ENCODE measurements at regions not wholly inside any gene's neighbourhood (a gene's known extent, or its start where the extent isn't known, plus 50 kb on each side); places are given as distances from the start of the nearest gene placed in this dataset.

- no peak for DNase-seq (ENCODE audit: insufficient read length)
- no peak for TF ChIP-seq POLR2A (IDR thresholded peaks at IDR 0.05; ENCODE audit: low read depth, low read length)
- no peak for TF ChIP-seq TAF1 (IDR thresholded peaks at IDR 0.05; ENCODE audit: borderline replicate concordance, low read depth, low read length)
- no peak for TF ChIP-seq POLR2AphosphoS5 (IDR thresholded peaks at IDR 0.05; ENCODE audit: low read depth, low read length)
- FAIRE-seq: no peak
Measured at GRCh38 chr1:244106837-244107493, 55.9 kb downstream of the ZBTB18 start.

DNA sequence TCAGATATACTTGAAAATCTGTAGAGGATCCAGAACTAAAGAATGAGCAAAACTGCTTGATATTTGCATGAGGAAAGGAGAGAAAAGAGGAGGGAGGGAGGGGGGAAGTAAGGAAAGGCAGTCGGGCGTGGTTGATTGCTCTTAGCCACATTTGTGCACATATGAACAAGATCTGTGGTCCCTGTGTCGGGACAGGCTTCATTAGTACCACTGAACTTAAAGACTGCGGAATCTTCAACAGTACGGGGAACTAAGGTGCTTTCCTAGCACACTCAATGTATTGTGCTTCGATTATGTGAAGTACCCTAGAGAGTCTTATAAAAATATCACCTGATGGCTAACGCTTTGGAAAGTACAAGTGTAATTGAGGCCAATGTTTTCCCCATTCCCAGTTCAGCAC is 59.9 kb downstream of the ZBTB18 start:
- TF ChIP-seq POLR2A (IDR thresholded peaks at IDR 0.05; ENCODE audit: low read depth, low read length): no peak
- no peak for TF ChIP-seq POLR2AphosphoS5 (IDR thresholded peaks at IDR 0.05; ENCODE audit: low read depth, low read length)
- FAIRE-seq (no peak), DNase-seq (ENCODE audit: insufficient read length) (no peak)

- FAIRE-seq: no peak
- TF ChIP-seq POLR2AphosphoS5 (IDR thresholded peaks at IDR 0.05; ENCODE audit: low read depth, low read length) (no peak), POLR2A (IDR thresholded peaks at IDR 0.05; ENCODE audit: low read depth, low read length) (no peak)
- no peak for DNase-seq (ENCODE audit: insufficient read length)
Measured at GRCh38 chr1:244112041-244112440, 61.0 kb downstream of the ZBTB18 start.

GRCh38 chr1:244112636-244113035 is 61.6 kb downstream of the ZBTB18 start:
- no peak for TF ChIP-seq TAF1 (IDR thresholded peaks at IDR 0.05; ENCODE audit: borderline replicate concordance, low read depth, low read length)
- DNase-seq (ENCODE audit: insufficient read length): no peak
- FAIRE-seq: no peak

DNA sequence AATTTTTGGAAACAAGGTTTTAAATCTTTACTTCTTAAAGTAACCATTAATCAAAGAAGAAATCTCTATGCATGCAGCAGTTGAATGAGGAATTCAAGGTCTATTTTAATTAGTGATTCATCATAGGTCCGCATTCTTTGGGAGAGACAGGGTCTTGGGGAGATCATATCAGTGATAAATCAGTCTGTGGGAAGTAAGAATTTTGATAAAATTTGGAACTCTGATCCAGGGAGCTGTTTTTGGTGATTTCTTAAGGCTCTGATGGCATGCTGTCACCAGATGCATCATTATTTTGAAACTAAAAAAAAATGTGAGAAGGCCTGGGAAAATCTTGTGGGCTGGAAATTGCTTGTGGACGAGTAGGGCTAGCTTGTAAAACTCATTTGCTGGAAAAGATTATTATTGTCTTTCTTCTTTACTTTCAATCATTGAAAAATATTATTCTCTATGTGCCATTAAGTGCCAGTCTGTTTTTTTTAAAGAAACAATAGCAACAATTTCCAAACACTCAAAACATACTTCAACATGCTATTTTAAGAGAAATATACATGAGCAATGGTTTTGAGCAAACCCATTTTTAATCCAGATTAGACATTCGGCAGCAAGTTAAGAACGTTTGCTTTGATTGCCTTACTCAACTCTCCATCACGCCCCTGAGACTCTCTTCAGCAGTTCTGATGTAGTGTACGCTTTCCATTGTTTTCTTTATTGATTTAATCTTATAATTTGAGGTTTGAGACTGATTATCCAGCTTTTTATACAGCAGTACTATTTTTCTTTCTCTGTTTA is 62.6 kb downstream of the ZBTB18 start:
- TF ChIP-seq TAF1 (IDR thresholded peaks at IDR 0.05; ENCODE audit: borderline replicate concordance, low read depth, low read length): no peak
- DNase-seq (ENCODE audit: insufficient read length) (no peak), FAIRE-seq (no peak)

- DNase-seq (ENCODE audit: insufficient read length): no peak
- TF ChIP-seq POLR2A (IDR thresholded peaks at IDR 0.05; ENCODE audit: low read depth, low read length) (no peak), TAF1 (IDR thresholded peaks at IDR 0.05; ENCODE audit: borderline replicate concordance, low read depth, low read length) (no peak), POLR2AphosphoS5 (IDR thresholded peaks at IDR 0.05; ENCODE audit: low read depth, low read length) (no peak)
- no peak for FAIRE-seq
Measured at GRCh38 chr1:244114892-244115291, 63.8 kb downstream of the ZBTB18 start.

GRCh38 chr1:244116946-244117345 is 65.9 kb downstream of the ZBTB18 start:
- DNase-seq (ENCODE audit: insufficient read length): no peak
- no peak for FAIRE-seq
- no peak for TF ChIP-seq POLR2AphosphoS5 (IDR thresholded peaks at IDR 0.05; ENCODE audit: low read depth, low read length)
- no peak for TF ChIP-seq TAF1 (IDR thresholded peaks at IDR 0.05; ENCODE audit: borderline replicate concordance, low read depth, low read length)
- TF ChIP-seq POLR2A (IDR thresholded peaks at IDR 0.05; ENCODE audit: low read depth, low read length): no peak

- DNase-seq (ENCODE audit: insufficient read length): no peak
- TF ChIP-seq TAF1 (IDR thresholded peaks at IDR 0.05; ENCODE audit: borderline replicate concordance, low read depth, low read length): no peak
- no peak for TF ChIP-seq POLR2AphosphoS5 (IDR thresholded peaks at IDR 0.05; ENCODE audit: low read depth, low read length)
- no peak for FAIRE-seq
Measured at GRCh38 chr1:244118109-244118761, 67.2 kb downstream of the ZBTB18 start.

DNA sequence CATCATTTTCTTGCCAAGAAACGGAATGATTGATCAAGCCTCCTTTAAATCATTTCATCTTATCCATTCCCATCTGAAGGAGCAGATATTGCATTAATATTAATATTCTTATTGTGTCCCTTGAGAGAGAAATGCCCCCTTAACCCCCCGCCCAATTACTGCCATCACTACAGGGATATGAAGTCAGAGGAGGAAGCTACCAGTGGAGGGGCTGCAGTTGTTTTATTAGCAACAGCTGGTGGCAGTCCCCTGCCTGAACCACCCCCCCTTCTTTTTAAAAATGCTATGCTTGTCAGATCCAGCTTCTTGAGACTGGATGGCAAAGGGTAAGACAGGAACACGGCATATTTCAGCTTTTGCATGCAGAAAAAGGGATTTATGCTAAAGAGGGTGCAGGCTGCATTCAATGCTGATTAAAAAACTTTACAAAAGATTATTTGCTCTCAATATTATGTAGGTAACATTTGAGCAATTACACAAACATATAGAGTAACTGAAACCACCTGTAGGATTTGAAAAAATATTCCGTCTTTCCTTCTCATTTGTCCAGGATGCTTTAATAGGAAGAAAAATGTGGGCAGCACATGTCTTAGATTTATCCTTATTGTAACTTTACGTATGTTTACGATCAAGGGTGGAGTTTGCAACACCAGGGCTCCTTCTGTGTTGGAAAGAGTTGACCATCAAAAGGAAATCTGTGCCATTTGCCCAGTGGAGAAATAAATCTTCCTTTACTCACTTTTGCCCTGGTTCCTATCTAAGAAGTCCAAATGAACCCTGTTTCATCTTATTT is 77.7 kb downstream of the ZBTB18 start:
- DNase-seq (ENCODE audit: insufficient read length) (no peak), FAIRE-seq (no peak)
- TF ChIP-seq POLR2AphosphoS5 (IDR thresholded peaks at IDR 0.05; ENCODE audit: low read depth, low read length) (no peak), TAF1 (IDR thresholded peaks at IDR 0.05; ENCODE audit: borderline replicate concordance, low read depth, low read length) (no peak), POLR2A (IDR thresholded peaks at IDR 0.05; ENCODE audit: low read depth, low read length) (no peak)

- no peak for TF ChIP-seq POLR2AphosphoS5 (IDR thresholded peaks at IDR 0.05; ENCODE audit: low read depth, low read length)
- no peak for DNase-seq (ENCODE audit: insufficient read length)
- FAIRE-seq: no peak
Measured at GRCh38 chr1:244137276-244137675, 86.2 kb downstream of the ZBTB18 start.

DNA sequence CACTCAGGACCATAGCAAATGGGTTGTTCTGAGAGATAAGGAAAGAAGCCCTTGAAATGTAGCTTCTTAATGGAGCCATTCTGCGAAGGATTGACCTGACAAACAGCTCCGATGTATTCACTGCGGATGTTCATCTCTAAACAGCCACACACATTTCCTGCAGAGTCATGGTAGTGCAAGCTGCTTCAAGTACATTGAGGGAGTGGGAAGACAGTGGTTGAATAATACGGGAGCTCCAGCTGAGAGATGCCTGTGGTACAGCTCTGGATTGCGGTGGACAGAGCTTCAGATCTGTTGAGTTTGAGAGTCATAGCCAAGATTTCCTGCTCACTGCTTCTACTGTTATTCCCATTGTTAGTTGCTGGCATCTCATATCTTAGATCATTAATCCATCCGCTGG is 86.6 kb downstream of the ZBTB18 start:
- no peak for TF ChIP-seq POLR2AphosphoS5 (IDR thresholded peaks at IDR 0.05; ENCODE audit: low read depth, low read length)
- DNase-seq (ENCODE audit: insufficient read length) (no peak), FAIRE-seq (no peak)

GRCh38 chr1:244138399-244138798 is 87.3 kb downstream of the ZBTB18 start:
- no peak for FAIRE-seq
- no peak for TF ChIP-seq POLR2AphosphoS5 (IDR thresholded peaks at IDR 0.05; ENCODE audit: low read depth, low read length)
- TF ChIP-seq POLR2A (IDR thresholded peaks at IDR 0.05; ENCODE audit: low read depth, low read length): no peak
- TF ChIP-seq TAF1 (IDR thresholded peaks at IDR 0.05; ENCODE audit: borderline replicate concordance, low read depth, low read length): no peak

More at GRCh38 chr1:244138399-244138798, 87.3 kb downstream of the ZBTB18 start:
- DNase-seq (ENCODE audit: insufficient read length): no peak
